ENCODE measurements at regions not wholly inside any gene's neighbourhood (a gene's known extent, or its start where the extent isn't known, plus 50 kb on each side); places are given as distances from the start of the nearest gene placed in this dataset.

- 1% methylated on average over 6 of the region's 6 CpGs for WGBS (ENCODE audit: insufficient coverage, insufficient replicate concordance, low lambda C conversion rate, missing lambda C conversion rate)
- Histone ChIP-seq H4K20me1 (ENCODE audit: control insufficient read depth, insufficient read depth) (no peaks in the 10 kb centered on the region), H3K9ac (ENCODE audit: control insufficient read depth, insufficient read depth, low read length) (no peak overlapping the region), H3K4me2 (ENCODE audit: control insufficient read depth, insufficient read depth) (no peak overlapping the region), H2AFZ (ENCODE audit: control insufficient read depth, low read depth, low read length) (no peak overlapping the region), H3K27ac (ENCODE audit: control insufficient read depth, insufficient read depth) (no peak overlapping the region), H3K79me2 (ENCODE audit: control insufficient read depth, insufficient read depth, low read length) (no peaks in the 10 kb centered on the region), H3K4me3 (no peak overlapping the region), H3K36me3 (ENCODE audit: control insufficient read depth in 2 of 2, insufficient read depth in 2 of 2, low read length in 1 of 2) (no peaks in the 10 kb centered on the region), H3K9me3 (replicated peaks; ENCODE audit: control insufficient read depth, insufficient read depth, low read length) (no peaks in the 10 kb centered on the region; the same call in 2 of the 3 replicates), H3K4me1 (ENCODE audit: control insufficient read depth, insufficient read depth, low read length) (no peaks in the 10 kb centered on the region), H3K27me3 (replicated peaks in 1 of 2; ENCODE audit: control insufficient read depth in 2 of 2, insufficient read depth in 2 of 2, low read length in 1 of 2) (no peaks in the 10 kb centered on the region)
- ATAC-seq (no peak), DNase-seq (ENCODE audit: low read depth, low spot score) (no peak), FAIRE-seq (no peak)
- no TSS peak for BruUV-seq (replicated peaks)
- intact Hi-C loops (cut with micrococcal nuclease; ENCODE audit: unreplicated experiment), result no loop called here
- SMC1A ChIA-PET (ENCODE audit: uncharacterized antibody, unreplicated experiment), result no interaction called here
- no peak for TF ChIP-seq ZBTB33 (IDR thresholded peaks at IDR 0.05)
- TF ChIP-seq IRF4 (IDR thresholded peaks at IDR 0.05; ENCODE audit: low read depth, low read length), result no peak
- no peak for TF ChIP-seq MTA3 (IDR thresholded peaks at IDR 0.05; ENCODE audit: borderline replicate concordance, low read length)
- TF ChIP-seq HSF1 (IDR thresholded peaks at IDR 0.05; ENCODE audit: low read depth, low read length), result no peak
- no peak for TF ChIP-seq TCF12 (IDR thresholded peaks at IDR 0.05; ENCODE audit: low read depth, low read length)
- TF ChIP-seq RCOR1 (conservative IDR thresholded peaks at IDR 0.05; ENCODE audit: low read depth, low read length), result no peak
- TF ChIP-seq JUNB (IDR thresholded peaks at IDR 0.05), result no peak
- RAD21 ChIA-PET (ENCODE audit: unreplicated experiment), result no interaction called here
- POLR2A ChIA-PET, result no interaction called here
- CTCF ChIA-PET, result no interaction called here
- in situ Hi-C loops (cut with MboI), result no loop called here
Observed at GRCh38 chr10:10821926-10822325, 195.7 kb upstream of the CELF2 start.
